ENCODE measurements at regions not wholly inside any gene's neighbourhood (a gene's known extent, or its start where the extent isn't known, plus 50 kb on each side); places are given as distances from the start of the nearest gene placed in this dataset.

GRCh38 chr22:48431536-48432315 lies 1395.9 kb downstream of the BRD1 start:
- DNase-seq (ENCODE audit: low spot score) = no peak

GRCh38 chr22:48431014-48431413 lies 1396.7 kb downstream of the BRD1 start:
- DNase-seq (ENCODE audit: low spot score) = no peak
- no peak for TF ChIP-seq CTCF (IDR thresholded peaks at IDR 0.05; ENCODE audit: extremely low read depth, missing control alignments)

More at GRCh38 chr22:48431536-48432315, 1395.9 kb downstream of the BRD1 start:
- no peak for TF ChIP-seq CTCF (IDR thresholded peaks at IDR 0.05; ENCODE audit: extremely low read depth, missing control alignments)

- no peak for TF ChIP-seq CTCF (IDR thresholded peaks at IDR 0.05; ENCODE audit: extremely low read depth, missing control alignments)
- no peak for DNase-seq (ENCODE audit: low spot score)
Measured at GRCh38 chr22:48429446-48430020, 1398.1 kb downstream of the BRD1 start.

GRCh38 chr22:48428631-48429371 lies 1398.9 kb downstream of the BRD1 start:
- no peak for TF ChIP-seq CTCF (IDR thresholded peaks at IDR 0.05; ENCODE audit: extremely low read depth, missing control alignments)
- DNase-seq (ENCODE audit: low spot score) = no peak

- TF ChIP-seq CTCF (IDR thresholded peaks at IDR 0.05; ENCODE audit: extremely low read depth, missing control alignments) = no peak
- DNase-seq (ENCODE audit: low spot score) = no peak
Measured at GRCh38 chr22:48427731-48428211, 1399.9 kb downstream of the BRD1 start.

- TF ChIP-seq CTCF (IDR thresholded peaks at IDR 0.05; ENCODE audit: extremely low read depth, missing control alignments) = no peak
- DNase-seq (ENCODE audit: low spot score) = no peak
Measured at GRCh38 chr22:48426466-48427380, 1401.0 kb downstream of the BRD1 start.

Data from GM20000 (cell line).